Panc1 (cell line): ENCODE measurements at regions not wholly inside any gene's neighbourhood (a gene's known extent, or its start where the extent isn't known, plus 50 kb on each side); places are given as distances from the start of the nearest gene placed in this dataset.

ENCODE experiments used
- ATAC-seq: fragments of 200-7000 bp; cut with Tn5 transposase; 2 replicates; pipeline ENCODE4 v1.9.1; 2020; ENCODE audit warnings: mild to moderate bottlenecking, moderate library complexity
- BruUV-seq: library from RNA; stranded (reverse); fragments of 400-500 nt; replicated peaks from 2 replicates; lab custom pipeline; 2021; lab: Mats Ljungman, UMichigan
- CTCF ChIA-PET: fragments of 300-600 bp; sonication (Branson Sonifier 250); formaldehyde crosslinking; loops from one replicate; lab custom pipeline; 2022; ENCODE audit warnings: antibody characterized with exemption; lab: Charles Lee
- POLR2A ChIA-PET: fragments of 300-600 bp; sonication (Branson Sonifier 250); formaldehyde crosslinking; loops from one replicate; lab custom pipeline; 2022; ENCODE audit warnings: antibody characterized with exemption; lab: Charles Lee
- DNase-seq: peaks from one replicate; pipeline ENCODE4 v3.0.0-alpha.2; 2010; ENCODE audit warnings: low read depth, low spot score
- H3K27ac ChIP-seq: 2 replicates; pipeline ENCODE4 v1.5.1; 2011; ENCODE audit warnings: mild to moderate bottlenecking, low read length, inconsistent platforms
- H3K27me3 ChIP-seq: fragments of 200-500 bp; sonication (Bioruptor generic); 2 replicates; pipeline ENCODE4 v1.6.0; 2014; ENCODE audit warnings: low read length, inconsistent platforms; ENCODE audit not compliant: control insufficient read depth, insufficient read depth
- H3K36me3 ChIP-seq: fragments of 200-500 bp; sonication (Bioruptor generic); 2 replicates; pipeline ENCODE4 v1.5.1; 2014; ENCODE audit warnings: inconsistent platforms, mild to moderate bottlenecking, low read length, moderate library complexity; ENCODE audit not compliant: control insufficient read depth, insufficient read depth
- H3K4me1 ChIP-seq: 2 replicates; pipeline ENCODE4 v1.5.1; 2011; ENCODE audit warnings: inconsistent platforms, mild to moderate bottlenecking, low read length, moderate library complexity; ENCODE audit not compliant: control insufficient read depth, insufficient read depth
- H3K4me3 ChIP-seq, 2 experiments: 2 replicates each; pipeline ENCODE4 v1.5.1; 2011 to 2012; ENCODE audit warnings: low read depth in 2 of 2, low read length in 2 of 2, mild to moderate bottlenecking in 2 of 2, inconsistent platforms in 1 of 2, moderate library complexity in 1 of 2
- H3K9me3 ChIP-seq: fragments of 200-500 bp; sonication (Bioruptor generic); 2 replicates; pipeline ENCODE4 v1.5.1; 2014; ENCODE audit warnings: low read depth, mild to moderate bottlenecking, inconsistent platforms, low read length, moderate library complexity; ENCODE audit not compliant: control insufficient read depth, insufficient read depth
- POLR2AphosphoS5 ChIP-seq: IDR thresholded peaks from 2 replicates; pipeline ENCODE4 v1.6.1; 2012; ENCODE audit warnings: mild to moderate bottlenecking, low read depth, low read length, moderate library complexity
- SIN3A ChIP-seq: IDR thresholded peaks from 2 replicates; pipeline ENCODE4 v1.6.1; 2012; ENCODE audit warnings: low read depth, mild to moderate bottlenecking, low read length, moderate library complexity, borderline replicate concordance; ENCODE audit not compliant: insufficient read depth
- TCF7L2 ChIP-seq: IDR thresholded peaks from 2 replicates; pipeline ENCODE4 v1.6.1; 2011; ENCODE audit warnings: mild to moderate bottlenecking, low read depth, low read length, inconsistent platforms
- in situ Hi-C: cut with HindIII; loops from 2 replicates; pipeline ENCODE4 v1.10.0; 2016; ENCODE audit warnings: low sequenced_read_pairs, low pct_unique_long_range_greater_than_20kb
- intact Hi-C: fragments of 100-400 bp; cut with micrococcal nuclease; formaldehyde crosslinking; loops from one replicate; pipeline ENCODE4 v1.10.0; 2022; ENCODE audit not compliant: unreplicated experiment
- TF ChIP-seq, protein P1 (sequence below), 2 experiments: IDR thresholded peaks; 2 replicates each; pipeline ENCODE4 v1.6.1; 2011 to 2012; ENCODE audit warnings: low read depth in 2 of 2, control low read depth in 1 of 2, low read length in 1 of 2, mild to moderate bottlenecking in 1 of 2, moderate library complexity in 1 of 2; ENCODE audit not compliant: insufficient read depth in 1 of 2
- TF ChIP-seq, protein P2 (sequence below): fragments of 450-650 bp; IDR thresholded peaks from 2 replicates; pipeline ENCODE4 v1.5.1; 2017; ENCODE audit warnings: mild to moderate bottlenecking

DNA sequence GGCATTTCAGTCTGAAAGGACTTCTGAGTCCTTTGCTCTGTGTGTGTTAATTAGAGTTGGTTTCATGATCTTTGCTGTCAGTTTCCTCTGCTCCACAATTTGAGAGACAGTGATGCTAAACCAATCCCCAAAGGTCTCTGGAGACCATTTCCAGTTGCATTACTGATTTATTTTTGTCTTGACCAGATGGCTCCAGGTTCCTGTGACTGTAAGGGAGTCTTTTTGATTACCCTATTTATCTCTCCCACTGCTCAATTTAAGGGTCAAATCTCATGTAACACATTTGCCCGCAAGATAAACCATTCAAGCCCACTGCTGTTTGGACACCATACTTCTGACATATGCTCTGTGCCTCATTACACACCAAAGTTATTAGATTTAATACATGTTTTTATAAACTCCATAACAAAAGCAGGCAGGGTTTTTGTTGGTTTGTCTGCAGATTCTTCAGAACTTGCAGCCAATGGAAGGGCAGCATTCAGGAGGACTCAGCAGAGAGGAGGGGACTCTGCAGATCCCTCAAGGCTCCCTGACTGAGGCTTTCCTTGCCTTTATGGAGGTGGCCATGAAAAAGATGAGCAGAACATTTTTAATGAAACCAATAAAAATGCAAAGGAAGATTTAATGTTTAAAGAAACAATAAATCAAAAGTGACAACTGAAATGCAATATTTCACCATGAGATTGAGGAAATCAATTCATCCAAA, 889.3 kb upstream of the CELF4 start:
- intact Hi-C loops = no loop called here
- Histone ChIP-seq H3K4me3 (no peak overlapping the region), H3K36me3 (no peaks in the 10 kb centered on the region), H3K4me1 (no peaks in the 10 kb centered on the region), H3K27me3 (no peaks in the 10 kb centered on the region), H3K9me3 (no peaks in the 10 kb centered on the region), H3K27ac (no peak overlapping the region)
- DNase-seq (no peak), ATAC-seq (no peak)
- POLR2A ChIA-PET = no interaction called here
- TF ChIP-seq, protein P1, sequence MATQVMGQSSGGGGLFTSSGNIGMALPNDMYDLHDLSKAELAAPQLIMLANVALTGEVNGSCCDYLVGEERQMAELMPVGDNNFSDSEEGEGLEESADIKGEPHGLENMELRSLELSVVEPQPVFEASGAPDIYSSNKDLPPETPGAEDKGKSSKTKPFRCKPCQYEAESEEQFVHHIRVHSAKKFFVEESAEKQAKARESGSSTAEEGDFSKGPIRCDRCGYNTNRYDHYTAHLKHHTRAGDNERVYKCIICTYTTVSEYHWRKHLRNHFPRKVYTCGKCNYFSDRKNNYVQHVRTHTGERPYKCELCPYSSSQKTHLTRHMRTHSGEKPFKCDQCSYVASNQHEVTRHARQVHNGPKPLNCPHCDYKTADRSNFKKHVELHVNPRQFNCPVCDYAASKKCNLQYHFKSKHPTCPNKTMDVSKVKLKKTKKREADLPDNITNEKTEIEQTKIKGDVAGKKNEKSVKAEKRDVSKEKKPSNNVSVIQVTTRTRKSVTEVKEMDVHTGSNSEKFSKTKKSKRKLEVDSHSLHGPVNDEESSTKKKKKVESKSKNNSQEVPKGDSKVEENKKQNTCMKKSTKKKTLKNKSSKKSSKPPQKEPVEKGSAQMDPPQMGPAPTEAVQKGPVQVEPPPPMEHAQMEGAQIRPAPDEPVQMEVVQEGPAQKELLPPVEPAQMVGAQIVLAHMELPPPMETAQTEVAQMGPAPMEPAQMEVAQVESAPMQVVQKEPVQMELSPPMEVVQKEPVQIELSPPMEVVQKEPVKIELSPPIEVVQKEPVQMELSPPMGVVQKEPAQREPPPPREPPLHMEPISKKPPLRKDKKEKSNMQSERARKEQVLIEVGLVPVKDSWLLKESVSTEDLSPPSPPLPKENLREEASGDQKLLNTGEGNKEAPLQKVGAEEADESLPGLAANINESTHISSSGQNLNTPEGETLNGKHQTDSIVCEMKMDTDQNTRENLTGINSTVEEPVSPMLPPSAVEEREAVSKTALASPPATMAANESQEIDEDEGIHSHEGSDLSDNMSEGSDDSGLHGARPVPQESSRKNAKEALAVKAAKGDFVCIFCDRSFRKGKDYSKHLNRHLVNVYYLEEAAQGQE (IDR thresholded peaks at IDR 0.05; ENCODE audit: insufficient read depth in 1 of 2, low read depth in 2 of 2, low read length in 1 of 2) = no peak
- TF ChIP-seq SIN3A (no peak), POLR2AphosphoS5 (no peak), TCF7L2 (no peak)
- TF ChIP-seq, protein P2, sequence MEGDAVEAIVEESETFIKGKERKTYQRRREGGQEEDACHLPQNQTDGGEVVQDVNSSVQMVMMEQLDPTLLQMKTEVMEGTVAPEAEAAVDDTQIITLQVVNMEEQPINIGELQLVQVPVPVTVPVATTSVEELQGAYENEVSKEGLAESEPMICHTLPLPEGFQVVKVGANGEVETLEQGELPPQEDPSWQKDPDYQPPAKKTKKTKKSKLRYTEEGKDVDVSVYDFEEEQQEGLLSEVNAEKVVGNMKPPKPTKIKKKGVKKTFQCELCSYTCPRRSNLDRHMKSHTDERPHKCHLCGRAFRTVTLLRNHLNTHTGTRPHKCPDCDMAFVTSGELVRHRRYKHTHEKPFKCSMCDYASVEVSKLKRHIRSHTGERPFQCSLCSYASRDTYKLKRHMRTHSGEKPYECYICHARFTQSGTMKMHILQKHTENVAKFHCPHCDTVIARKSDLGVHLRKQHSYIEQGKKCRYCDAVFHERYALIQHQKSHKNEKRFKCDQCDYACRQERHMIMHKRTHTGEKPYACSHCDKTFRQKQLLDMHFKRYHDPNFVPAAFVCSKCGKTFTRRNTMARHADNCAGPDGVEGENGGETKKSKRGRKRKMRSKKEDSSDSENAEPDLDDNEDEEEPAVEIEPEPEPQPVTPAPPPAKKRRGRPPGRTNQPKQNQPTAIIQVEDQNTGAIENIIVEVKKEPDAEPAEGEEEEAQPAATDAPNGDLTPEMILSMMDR = no peak
- BruUV-seq = no TSS peak
- in situ Hi-C loops = no loop called here
- CTCF ChIA-PET = no interaction called here

DNA sequence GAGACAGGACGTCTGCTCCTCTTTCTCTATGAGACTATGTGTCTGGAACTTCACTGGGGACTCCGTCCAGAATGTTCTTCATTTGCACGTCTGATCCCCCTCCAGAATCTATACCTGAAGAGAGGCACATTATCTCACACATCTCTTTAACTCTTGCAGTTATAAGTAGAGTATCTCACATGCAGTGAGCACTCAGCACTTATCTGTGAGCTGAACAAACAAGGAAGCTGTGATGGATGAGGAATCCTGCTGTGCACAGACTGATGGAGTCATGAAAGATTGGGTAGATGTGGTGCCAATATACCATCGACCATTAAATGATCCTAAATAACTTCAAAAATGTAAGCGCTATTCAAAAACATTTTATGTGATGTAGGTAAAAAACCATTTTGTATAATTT, 888.3 kb upstream of the CELF4 start:
- DNase-seq (no peak), ATAC-seq (no peak)
- no peaks in the 10 kb centered on the region for H3K36me3 ChIP-seq
- no peak overlapping the region for H3K4me3 ChIP-seq
- no peaks in the 10 kb centered on the region for H3K9me3 ChIP-seq
- intact Hi-C loops (no loop called here), in situ Hi-C loops (no loop called here)
- TF ChIP-seq, protein P2 = no peak
- TF ChIP-seq, protein P1 (IDR thresholded peaks at IDR 0.05; ENCODE audit: insufficient read depth in 1 of 2, low read depth in 2 of 2, low read length in 1 of 2) = no peak
- no peak for TF ChIP-seq POLR2AphosphoS5
- no peak for TF ChIP-seq SIN3A
- TF ChIP-seq TCF7L2 = no peak
- ChIA-PET POLR2A (no interaction called here), CTCF (no interaction called here)
- H3K27ac ChIP-seq = no peak overlapping the region
- no peaks in the 10 kb centered on the region for H3K4me1 ChIP-seq
- BruUV-seq = no TSS peak
- H3K27me3 ChIP-seq = no peaks in the 10 kb centered on the region
